ENCODE measurements at regions not wholly inside any gene's neighbourhood (a gene's known extent, or its start where the extent isn't known, plus 50 kb on each side); places are given as distances from the start of the nearest gene placed in this dataset.

DNA sequence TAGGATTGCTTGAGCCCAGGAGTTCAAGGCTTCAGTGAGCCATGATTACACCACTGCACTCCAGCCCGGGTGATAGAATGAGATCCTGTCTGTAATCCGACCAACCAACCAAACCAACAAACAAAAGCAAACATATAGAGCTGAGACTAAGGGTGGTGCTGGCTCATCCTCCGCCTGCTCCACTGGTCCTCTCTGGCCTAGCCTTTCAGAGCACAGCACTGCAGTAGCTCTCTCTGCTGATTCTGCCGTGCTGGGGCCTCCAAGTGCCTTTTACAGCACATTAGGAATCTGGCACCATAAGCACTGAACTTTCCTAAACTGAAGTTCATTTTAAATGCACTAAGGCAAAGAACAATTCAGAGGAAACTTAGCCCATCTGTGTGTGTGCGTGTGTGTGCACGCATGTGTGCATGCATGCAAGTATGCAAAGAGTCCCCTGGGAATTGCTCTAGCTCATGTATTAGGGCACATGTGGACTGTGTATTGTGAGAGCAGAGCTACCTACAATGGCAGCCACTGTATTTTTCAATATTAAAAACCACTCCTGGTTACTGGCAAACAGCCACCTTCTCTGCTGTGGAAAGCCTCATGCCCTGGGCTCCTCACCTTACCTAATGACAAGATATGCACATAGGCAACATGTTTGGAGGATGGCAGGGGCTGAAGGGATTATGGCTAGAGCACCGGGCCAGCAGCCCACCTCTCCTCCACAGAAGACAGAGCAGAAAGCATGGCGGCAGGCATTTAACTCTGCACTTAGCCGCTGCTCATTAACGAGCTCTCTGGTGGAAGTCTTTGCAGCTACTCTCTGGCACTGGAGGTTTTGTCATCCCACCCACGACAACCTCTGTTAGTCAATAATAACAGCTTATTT lies 223.1 kb upstream of the TSHZ3 start:
- H3K27me3 ChIP-seq = no peaks in the 10 kb centered on the region
- no peak overlapping the region for H3K27ac ChIP-seq
- H3K9me3 ChIP-seq = no peaks in the 10 kb centered on the region
- H3K36me3 ChIP-seq = no peaks in the 10 kb centered on the region
- H3K4me1 ChIP-seq (ENCODE audit: control insufficient read depth in 1 of 2, insufficient read depth in 1 of 2, low read depth in 1 of 2, low read length in 1 of 2) = no peaks in the 10 kb centered on the region
- TF ChIP-seq, protein P1, sequence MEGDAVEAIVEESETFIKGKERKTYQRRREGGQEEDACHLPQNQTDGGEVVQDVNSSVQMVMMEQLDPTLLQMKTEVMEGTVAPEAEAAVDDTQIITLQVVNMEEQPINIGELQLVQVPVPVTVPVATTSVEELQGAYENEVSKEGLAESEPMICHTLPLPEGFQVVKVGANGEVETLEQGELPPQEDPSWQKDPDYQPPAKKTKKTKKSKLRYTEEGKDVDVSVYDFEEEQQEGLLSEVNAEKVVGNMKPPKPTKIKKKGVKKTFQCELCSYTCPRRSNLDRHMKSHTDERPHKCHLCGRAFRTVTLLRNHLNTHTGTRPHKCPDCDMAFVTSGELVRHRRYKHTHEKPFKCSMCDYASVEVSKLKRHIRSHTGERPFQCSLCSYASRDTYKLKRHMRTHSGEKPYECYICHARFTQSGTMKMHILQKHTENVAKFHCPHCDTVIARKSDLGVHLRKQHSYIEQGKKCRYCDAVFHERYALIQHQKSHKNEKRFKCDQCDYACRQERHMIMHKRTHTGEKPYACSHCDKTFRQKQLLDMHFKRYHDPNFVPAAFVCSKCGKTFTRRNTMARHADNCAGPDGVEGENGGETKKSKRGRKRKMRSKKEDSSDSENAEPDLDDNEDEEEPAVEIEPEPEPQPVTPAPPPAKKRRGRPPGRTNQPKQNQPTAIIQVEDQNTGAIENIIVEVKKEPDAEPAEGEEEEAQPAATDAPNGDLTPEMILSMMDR (IDR thresholded peaks at IDR 0.05) = no peak
- no peak overlapping the region for H3K4me3 ChIP-seq (ENCODE audit: low read depth in 1 of 2, low read length in 1 of 2)

DNA sequence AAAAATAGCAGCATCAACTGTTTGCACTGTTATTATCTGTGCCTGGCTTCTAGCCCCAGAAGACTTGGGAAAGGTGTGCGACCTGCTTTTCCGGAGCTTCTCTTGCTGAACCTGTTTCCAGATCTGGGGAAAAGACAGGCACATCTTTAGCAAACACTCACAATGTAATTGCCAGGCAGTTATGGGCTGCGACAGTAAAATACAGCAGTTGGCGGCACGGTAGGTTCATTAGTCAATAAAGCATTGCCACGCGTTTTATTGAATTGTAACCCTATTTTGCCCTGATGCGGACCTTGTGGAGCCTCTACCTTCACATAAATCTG lies 223.7 kb upstream of the TSHZ3 start:
- H3K36me3 ChIP-seq = no peaks in the 10 kb centered on the region
- no peaks in the 10 kb centered on the region for H3K27me3 ChIP-seq
- no peak overlapping the region for H3K27ac ChIP-seq
- H3K4me1 ChIP-seq (ENCODE audit: control insufficient read depth in 1 of 2, insufficient read depth in 1 of 2, low read depth in 1 of 2, low read length in 1 of 2) = no peaks in the 10 kb centered on the region
- TF ChIP-seq, protein P1 (IDR thresholded peaks at IDR 0.05) = no peak
- no peaks in the 10 kb centered on the region for H3K9me3 ChIP-seq
- no peak overlapping the region for H3K4me3 ChIP-seq (ENCODE audit: low read depth in 1 of 2, low read length in 1 of 2)

DNA sequence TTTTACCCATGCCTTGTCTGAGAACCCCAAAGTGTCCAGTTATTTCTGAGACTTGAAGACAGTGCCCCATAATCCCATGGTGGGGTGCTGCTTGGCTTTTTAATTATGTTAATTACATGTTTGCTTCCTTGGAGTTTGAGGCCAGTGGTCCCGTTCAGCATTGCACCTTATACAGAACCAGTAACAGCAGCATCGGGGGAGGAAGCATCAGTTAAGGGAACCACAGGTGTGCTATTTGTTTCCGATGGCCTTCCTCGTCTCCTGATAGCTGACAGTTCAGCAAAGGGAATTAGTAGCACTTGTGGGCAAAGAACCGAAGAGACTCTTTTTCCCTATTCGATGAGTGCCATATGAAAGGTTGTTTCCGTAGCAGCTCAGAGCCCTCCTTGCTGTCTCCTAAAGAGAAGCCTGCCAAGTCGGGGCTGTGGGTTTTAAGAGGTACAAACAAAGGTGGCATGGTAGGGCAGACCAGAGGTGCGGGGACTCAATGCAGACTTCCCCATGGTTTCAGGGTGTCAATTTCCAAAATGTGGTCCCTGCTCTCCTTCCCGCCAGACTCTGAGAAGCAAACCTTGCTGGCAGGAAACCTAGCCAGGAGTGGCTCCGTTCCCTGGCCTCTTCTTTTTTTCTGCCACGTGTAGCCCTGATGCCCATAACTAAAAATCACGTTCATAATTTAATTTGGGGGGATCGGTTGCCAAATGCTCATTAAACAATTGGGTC lies 225.2 kb upstream of the TSHZ3 start:
- Histone ChIP-seq H3K4me3 (ENCODE audit: low read depth in 1 of 2, low read length in 1 of 2) (no peak overlapping the region), H3K9me3 (no peaks in the 10 kb centered on the region), H3K36me3 (no peaks in the 10 kb centered on the region), H3K27me3 (no peaks in the 10 kb centered on the region), H3K4me1 (ENCODE audit: control insufficient read depth in 1 of 2, insufficient read depth in 1 of 2, low read depth in 1 of 2, low read length in 1 of 2) (no peaks in the 10 kb centered on the region), H3K27ac (no peak overlapping the region)
- TF ChIP-seq, protein P1 (IDR thresholded peaks at IDR 0.05) = no peak

DNA sequence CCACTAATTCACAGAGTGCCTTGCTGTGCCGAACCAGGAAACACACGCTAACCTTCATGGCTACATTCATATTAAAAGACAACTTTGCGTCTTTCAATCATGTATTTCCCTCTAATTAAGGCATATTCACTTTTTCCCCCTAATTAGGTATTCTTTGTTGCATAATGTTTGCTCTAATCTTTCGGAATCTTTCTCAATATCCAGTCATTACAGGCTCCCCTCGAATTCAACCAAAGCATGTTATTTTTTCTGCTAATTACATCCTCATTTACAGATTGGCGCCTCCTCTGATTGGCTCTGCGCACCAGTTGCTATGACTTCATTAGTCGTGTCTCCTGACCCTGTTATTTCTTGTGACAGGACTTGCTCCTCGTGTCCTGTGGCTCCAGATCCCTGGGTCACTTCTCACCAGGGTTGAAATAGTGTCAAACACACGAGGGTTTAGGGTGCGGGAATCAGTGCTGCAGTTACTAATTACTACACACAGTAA lies 226.7 kb upstream of the TSHZ3 start:
- no peak overlapping the region for H3K27ac ChIP-seq
- no peaks in the 10 kb centered on the region for H3K36me3 ChIP-seq
- H3K4me3 ChIP-seq (ENCODE audit: low read depth in 1 of 2, low read length in 1 of 2) = no peak overlapping the region
- no peaks in the 10 kb centered on the region for H3K4me1 ChIP-seq (ENCODE audit: control insufficient read depth in 1 of 2, insufficient read depth in 1 of 2, low read depth in 1 of 2, low read length in 1 of 2)
- H3K27me3 ChIP-seq = no peaks in the 10 kb centered on the region
- H3K9me3 ChIP-seq = no peaks in the 10 kb centered on the region
- TF ChIP-seq, protein P1 (IDR thresholded peaks at IDR 0.05) = no peak

DNA sequence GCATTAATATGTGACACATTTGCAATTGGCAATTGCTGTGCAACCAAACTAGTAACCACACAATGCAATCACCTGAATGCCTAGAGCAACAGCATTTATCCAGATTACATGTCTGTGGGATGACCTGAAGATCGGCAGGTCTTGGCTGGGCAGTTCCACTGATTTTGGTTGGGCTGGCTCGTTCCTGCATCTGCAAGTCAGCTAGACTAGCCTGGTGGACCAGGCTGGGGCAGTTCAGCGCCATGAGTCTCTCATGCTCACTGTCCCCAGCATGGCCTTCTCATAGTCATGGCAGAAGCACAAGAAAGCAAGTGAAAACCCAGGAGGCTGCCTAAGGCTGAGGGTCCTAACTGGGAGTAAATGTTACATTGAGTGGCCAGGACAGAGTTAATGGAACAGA lies 229.1 kb upstream of the TSHZ3 start:
- H3K27me3 ChIP-seq = no peaks in the 10 kb centered on the region
- H3K4me3 ChIP-seq (ENCODE audit: low read depth in 1 of 2, low read length in 1 of 2) = no peak overlapping the region
- H3K36me3 ChIP-seq = no peaks in the 10 kb centered on the region
- TF ChIP-seq, protein P1 (IDR thresholded peaks at IDR 0.05) = no peak
- H3K9me3 ChIP-seq = no peaks in the 10 kb centered on the region
- H3K4me1 ChIP-seq (ENCODE audit: control insufficient read depth in 1 of 2, insufficient read depth in 1 of 2, low read depth in 1 of 2, low read length in 1 of 2) = no peaks in the 10 kb centered on the region
- H3K27ac ChIP-seq = no peak overlapping the region
